Muscle layer of duodenum (tissue), 2 donors: ENCODE measurements at regions not wholly inside any gene's neighbourhood (a gene's known extent, or its start where the extent isn't known, plus 50 kb on each side); places are given as distances from the start of the nearest gene placed in this dataset.
"Not testable (repeated sequence)": the region's sequence is repeated elsewhere in the genome, so short reads cannot be mapped to it uniquely, and the experiment has no call there.

ENCODE experiments used
- H3K27ac ChIP-seq: one replicate; pipeline ENCODE4 v1.7.0; 2013; ENCODE audit warnings: mild to moderate bottlenecking, low read length
- H3K27me3 ChIP-seq: one replicate; pipeline ENCODE4 v1.7.0; 2013; ENCODE audit warnings: low read depth, mild to moderate bottlenecking, control low read depth, low read length
- H3K36me3 ChIP-seq, 2 donors: one replicate each; pipeline ENCODE4 v1.7.0; 2013; ENCODE audit warnings: low read length in 2 of 2, control low read depth in 1 of 2, mild to moderate bottlenecking in 1 of 2; ENCODE audit not compliant: insufficient read depth in 2 of 2, control insufficient read depth in 1 of 2
- H3K4me1 ChIP-seq, 2 donors: one replicate each; pipeline ENCODE4 v1.7.0; 2013; ENCODE audit warnings: low read length in 2 of 2, mild to moderate bottlenecking in 2 of 2, control low read depth in 1 of 2, moderate library complexity in 1 of 2; ENCODE audit not compliant: insufficient read depth in 2 of 2, control insufficient read depth in 1 of 2
- H3K4me3 ChIP-seq, 2 donors: one replicate each; pipeline ENCODE4 v1.7.0; 2013; ENCODE audit warnings: low read length in 2 of 2, low read depth in 1 of 2, mild to moderate bottlenecking in 1 of 2
- H3K9me3 ChIP-seq, 2 donors: one replicate each; pipeline ENCODE4 v1.7.0; 2013; ENCODE audit warnings: low read length in 2 of 2, control low read depth in 1 of 2, mild to moderate bottlenecking in 1 of 2; ENCODE audit not compliant: control insufficient read depth in 1 of 2
- donor health status: healthy.

DNA sequence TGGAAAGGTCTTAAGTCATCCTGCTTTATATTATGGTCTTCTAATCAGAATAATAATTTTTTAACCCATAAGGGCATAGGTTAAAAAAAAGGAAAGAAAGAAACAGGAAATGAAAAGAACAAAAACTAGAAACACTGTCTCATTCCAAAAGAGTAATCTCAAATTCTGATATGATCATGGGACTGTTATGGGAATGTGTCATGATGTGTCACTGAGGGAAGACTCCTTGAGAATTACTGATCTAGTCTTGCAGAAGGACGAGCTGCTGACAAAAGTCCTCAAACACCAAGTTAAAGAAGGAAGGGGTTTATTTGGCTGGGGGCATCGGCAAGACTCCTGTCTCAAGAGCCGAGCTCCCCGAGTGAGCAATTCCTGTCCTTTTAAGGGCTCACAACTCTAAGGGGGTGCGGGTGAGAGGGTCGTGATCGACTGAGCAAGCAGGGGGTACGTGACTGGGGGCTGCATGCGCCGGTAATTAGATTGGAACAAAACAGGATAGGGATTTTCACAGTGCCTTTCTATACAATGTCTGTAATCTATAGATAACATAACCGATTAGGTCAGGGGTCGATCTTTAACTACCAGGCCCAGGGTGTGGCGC, 108.3 kb upstream of the FOXN2 start:
- not testable (repeated sequence) for H3K27me3 ChIP-seq

DNA sequence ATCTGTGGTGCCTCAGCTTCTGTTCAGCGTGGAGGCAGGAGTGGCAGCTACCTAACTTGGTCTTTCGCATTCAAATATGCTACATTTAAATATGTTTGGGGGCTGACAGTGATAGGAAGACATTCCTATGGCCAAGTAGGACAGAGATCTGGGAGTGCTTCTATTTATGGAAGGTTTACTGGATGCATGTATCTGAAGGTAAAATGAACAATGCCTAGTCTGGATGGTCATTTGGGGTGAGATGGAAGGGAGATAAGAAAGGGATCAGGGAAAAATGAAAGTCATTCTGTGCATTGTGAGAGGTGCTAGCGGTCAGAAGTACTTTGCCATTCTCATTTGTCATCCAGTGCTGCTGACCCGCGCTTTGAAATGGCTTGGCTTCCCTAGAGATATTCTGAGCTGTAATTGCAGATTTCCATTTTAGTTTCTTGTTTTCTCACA, 107.3 kb upstream of the FOXN2 start:
- Histone ChIP-seq H3K36me3 (no peaks in the 10 kb centered on the region), H3K27me3 (no peaks in the 10 kb centered on the region), H3K4me1 (no peaks in the 10 kb centered on the region), H3K27ac (no peak overlapping the region), H3K9me3 (no peaks in the 10 kb centered on the region), H3K4me3 (no peak overlapping the region)

More for the DNA sequence above, 108.3 kb upstream of the FOXN2 start:
- H3K4me1 ChIP-seq, H3K4me3 ChIP-seq, H3K27ac ChIP-seq, H3K9me3 ChIP-seq, H3K36me3 ChIP-seq: not testable (repeated sequence)

DNA sequence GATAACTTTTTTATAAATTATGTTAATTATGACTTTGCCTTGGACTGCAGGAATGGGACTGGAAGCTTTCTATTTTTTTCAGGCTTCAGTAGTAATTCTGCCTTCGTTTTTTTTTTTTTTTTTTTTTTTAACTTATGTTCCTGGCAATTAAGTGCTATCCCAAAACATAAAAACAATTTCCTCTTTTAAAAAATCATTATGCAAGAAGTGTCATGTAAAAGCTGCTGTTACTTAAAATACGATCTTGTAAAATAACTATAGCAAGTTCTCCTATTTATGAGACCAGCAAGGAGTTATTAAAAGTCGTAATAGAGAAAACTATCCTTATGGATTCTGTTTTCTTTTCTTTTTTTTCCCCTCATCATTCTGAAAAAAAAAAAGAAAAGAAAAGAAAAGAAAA, 106.6 kb upstream of the FOXN2 start:
- no peaks in the 10 kb centered on the region for H3K9me3 ChIP-seq
- H3K27me3 ChIP-seq = no peaks in the 10 kb centered on the region
- H3K36me3 ChIP-seq = no peaks in the 10 kb centered on the region
- H3K4me3 ChIP-seq = no peak overlapping the region
- H3K27ac ChIP-seq = no peak overlapping the region
- H3K4me1 ChIP-seq = no peaks in the 10 kb centered on the region

DNA sequence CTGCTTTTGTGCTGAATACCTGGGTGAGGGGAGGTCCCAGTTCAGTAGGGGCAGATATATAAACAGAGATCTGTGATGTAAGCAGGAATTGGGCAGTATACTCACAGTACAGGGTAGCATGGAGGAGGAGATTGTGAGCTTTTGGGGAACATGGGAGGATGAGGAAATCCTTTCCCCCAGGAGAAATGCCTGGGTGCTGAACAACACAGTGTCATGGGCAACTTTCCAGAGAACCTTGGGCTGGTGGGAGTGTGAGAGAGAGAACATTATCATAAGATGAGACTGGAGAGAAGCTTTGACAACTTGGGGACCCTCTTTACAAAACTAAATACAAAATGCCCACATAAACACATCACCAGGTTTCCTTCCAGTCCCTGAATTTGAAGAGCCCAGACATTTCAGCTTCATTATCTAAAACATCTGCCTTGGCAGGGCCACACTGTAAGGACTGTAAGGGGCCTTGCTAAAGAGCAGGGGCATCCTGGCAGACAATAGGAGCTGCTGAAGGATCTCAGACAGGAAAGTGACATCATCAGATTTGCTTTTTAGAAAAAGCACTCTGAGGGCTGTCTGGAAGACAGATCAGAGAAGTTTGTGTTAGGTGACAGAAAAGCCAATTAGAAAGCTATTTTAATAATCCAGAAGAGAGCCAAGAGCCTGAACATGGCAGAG, 105.1 kb upstream of the FOXN2 start:
- no peaks in the 10 kb centered on the region for H3K27me3 ChIP-seq
- no peaks in the 10 kb centered on the region for H3K4me1 ChIP-seq
- H3K27ac ChIP-seq = no peak overlapping the region
- no peaks in the 10 kb centered on the region for H3K9me3 ChIP-seq
- no peak overlapping the region for H3K4me3 ChIP-seq
- no peaks in the 10 kb centered on the region for H3K36me3 ChIP-seq

DNA sequence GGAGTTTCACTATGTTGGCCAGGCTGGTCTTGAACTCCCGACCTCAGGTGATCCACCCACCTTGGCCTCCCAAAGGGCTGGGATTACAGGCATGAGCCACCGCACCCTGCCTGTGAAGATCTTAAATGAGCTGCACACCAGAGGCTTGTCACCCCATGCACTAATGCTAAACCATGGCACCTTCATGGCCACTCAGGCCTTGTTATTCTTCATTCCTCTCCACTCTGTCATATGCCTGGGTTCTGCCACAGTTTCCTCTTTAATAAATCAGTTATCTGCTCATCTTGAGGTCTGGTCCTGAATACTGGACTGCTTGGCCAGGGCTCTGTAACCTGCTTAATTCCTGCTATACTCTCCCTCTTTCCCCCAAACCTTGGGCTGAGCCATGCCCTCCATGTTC, 104.3 kb upstream of the FOXN2 start:
- Histone ChIP-seq H3K4me1 (no peaks in the 10 kb centered on the region), H3K27me3 (no peaks in the 10 kb centered on the region), H3K27ac (no peak overlapping the region), H3K4me3 (no peak overlapping the region), H3K9me3 (no peaks in the 10 kb centered on the region), H3K36me3 (no peaks in the 10 kb centered on the region)

DNA sequence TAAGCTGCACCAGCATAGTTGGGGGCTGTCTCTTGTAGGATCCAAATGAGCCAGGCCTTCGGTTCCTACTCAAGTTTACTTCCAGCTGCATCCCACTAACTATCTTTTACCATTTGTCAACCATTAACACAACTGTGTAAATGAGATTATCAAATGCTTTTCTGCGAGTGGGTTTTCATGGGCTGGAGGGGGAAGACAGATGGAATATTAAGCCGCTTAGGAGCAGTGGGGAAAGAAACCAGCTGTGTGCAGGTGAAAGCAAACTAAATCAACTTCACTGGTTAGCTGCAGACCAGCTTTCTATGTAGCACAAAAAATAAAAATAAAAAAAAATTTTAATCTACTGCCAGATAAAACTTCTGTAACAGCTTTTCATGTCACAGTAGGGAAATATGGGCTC, 100.8 kb upstream of the FOXN2 start:
- no peak overlapping the region for H3K4me3 ChIP-seq
- no peaks in the 10 kb centered on the region for H3K36me3 ChIP-seq
- no peaks in the 10 kb centered on the region for H3K27me3 ChIP-seq
- H3K27ac ChIP-seq = no peak overlapping the region
- H3K9me3 ChIP-seq = no peaks in the 10 kb centered on the region
- H3K4me1 ChIP-seq = peaks cover 0 to 4% of the 10 kb centered on the region in 2 donors

DNA sequence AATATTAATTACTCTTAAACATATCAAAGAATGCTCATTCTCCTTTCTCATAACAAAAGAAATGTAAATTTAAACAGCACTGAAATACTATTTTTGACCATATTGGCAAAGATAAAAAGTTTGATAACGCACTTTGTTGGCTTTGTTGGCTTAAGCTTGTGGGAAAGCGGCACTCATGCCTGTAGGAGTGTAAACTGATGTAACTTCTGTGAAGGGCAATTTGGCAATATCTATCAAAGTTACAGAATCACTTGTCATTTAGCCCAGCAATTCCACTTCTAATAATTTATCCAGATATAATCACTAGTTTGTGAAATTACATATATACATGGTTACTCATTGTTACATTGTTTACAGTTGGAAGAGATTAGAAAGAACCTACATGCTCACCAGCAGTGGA, 96.3 kb upstream of the FOXN2 start:
- no peaks in the 10 kb centered on the region for H3K27me3 ChIP-seq
- no peak overlapping the region for H3K27ac ChIP-seq
- no peak overlapping the region for H3K4me3 ChIP-seq
- H3K4me1 ChIP-seq = peaks cover 0 to 4% of the 10 kb centered on the region in 2 donors
- no peaks in the 10 kb centered on the region for H3K9me3 ChIP-seq
- H3K36me3 ChIP-seq = no peaks in the 10 kb centered on the region

DNA sequence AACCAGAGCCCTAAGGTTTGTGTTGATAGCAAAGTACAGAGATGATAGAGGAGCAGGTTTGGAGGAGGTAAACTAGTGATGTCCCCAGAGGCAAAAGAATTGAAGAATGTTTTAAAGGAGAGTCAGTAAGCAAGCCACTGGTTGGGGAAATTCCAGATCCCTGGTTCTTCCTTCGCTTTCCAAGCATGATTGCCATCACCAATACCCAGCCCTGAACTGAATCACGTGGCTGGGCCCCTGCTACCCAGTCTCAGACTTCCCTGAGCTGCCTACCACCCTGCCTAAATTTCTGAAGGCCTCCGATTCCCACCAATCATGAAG, 95.3 kb upstream of the FOXN2 start:
- Histone ChIP-seq H3K27ac (no peak overlapping the region), H3K9me3 (no peaks in the 10 kb centered on the region), H3K4me3 (no peak overlapping the region), H3K36me3 (no peaks in the 10 kb centered on the region), H3K4me1 (peaks cover 0 to 4% of the 10 kb centered on the region in 2 donors), H3K27me3 (no peaks in the 10 kb centered on the region)

DNA sequence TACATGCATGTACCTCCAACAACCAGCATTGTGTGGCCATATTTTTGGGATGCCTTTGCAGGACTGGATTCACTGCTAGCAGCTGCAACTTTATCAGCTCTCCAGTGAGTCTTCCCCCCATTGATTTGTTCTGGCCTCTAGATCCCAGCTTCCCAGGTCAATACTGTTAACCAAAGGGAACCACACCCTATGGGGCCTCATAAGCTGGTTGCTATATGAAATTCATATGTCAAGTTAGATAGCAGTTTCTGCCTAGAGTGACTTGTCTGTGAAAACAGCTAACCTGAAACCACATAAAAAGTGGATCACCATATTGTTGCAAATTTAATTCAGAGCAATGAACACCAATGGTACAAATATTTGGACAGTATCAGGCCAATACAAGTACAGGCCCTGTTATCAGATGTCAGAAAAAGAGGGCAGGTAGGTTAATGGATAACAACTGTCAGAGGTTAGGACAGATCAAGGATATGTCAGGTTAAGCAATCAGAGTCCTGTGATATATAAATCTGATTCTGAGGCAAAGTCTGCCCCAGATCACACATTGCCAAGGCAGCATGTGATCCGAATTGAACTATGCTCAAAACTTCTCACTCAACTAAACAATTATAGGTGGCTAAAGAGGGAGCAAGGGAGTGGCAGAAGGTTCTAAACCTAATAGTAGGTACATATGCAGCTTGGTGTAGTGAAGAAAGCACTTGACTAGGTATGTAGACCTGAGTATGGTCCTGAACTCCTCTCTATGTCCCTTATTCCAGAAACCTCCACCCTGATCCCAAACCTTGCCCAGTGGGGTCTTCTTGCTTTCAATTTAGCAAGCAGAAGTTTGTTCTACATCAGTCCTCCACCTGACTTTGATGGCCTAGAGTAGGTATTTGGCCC, 94.7 kb upstream of the FOXN2 start:
- Histone ChIP-seq H3K27ac (no peak overlapping the region), H3K36me3 (no peaks in the 10 kb centered on the region), H3K4me1 (peaks cover 0 to 4% of the 10 kb centered on the region in 2 donors), H3K9me3 (no peaks in the 10 kb centered on the region), H3K4me3 (no peak overlapping the region), H3K27me3 (no peaks in the 10 kb centered on the region)

DNA sequence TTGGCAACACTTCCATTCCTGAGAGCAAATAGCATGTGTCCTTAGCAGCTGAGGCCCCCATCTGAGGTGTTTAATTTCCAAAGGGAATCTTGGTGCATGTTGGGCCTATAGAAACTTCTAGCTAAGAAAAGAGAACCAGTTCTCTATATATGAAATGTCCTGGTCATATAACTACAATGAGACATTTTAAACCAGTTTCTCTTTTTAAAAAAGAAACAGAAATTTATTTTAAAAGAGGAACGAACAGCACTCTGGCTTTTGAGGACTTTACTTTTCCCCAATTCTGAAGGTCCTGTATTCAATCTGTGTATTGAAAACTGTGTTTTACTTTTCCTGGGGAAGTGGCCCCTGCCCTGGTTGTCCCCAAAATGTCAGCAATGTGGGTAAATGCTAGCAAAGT, 94.0 kb upstream of the FOXN2 start:
- H3K27ac ChIP-seq = no peak overlapping the region
- no peaks in the 10 kb centered on the region for H3K36me3 ChIP-seq
- H3K4me3 ChIP-seq = no peak overlapping the region
- peaks cover 0 to under 1% of the 10 kb centered on the region in 2 donors for H3K4me1 ChIP-seq
- H3K27me3 ChIP-seq = no peaks in the 10 kb centered on the region
- H3K9me3 ChIP-seq = no peaks in the 10 kb centered on the region

DNA sequence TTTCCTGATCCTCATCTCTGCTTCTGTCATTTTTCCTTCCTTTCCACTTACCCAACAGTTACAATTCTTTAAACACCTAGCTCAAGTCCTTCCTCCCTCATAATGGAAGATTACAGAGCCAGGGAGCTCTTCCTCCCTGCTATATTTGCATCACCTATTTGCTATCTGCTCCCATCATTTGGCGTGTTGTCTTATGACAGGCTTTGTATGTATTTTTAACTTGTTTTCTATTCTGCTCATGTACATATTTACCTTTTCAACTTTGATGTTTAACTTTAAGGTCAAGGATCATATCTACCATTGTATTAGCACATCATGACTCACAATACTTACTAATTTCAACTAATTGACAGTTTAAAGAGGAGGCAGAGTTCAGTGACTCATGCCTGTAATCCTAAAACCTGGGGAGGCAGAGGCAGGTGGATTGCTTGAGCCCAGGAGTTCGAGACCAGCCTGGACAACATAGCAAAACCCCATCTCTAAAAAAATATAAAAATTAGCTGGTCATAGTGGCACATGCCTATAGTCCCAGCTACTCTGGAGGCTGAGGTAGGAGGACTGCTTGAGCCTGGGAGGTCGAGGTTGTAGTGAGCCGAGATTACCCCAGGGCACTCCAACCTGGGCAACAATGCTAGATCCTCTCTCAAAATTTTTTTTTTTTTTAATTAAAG, 92.5 kb upstream of the FOXN2 start:
- H3K36me3 ChIP-seq = no peaks in the 10 kb centered on the region
- no peaks in the 10 kb centered on the region for H3K27me3 ChIP-seq
- no peak overlapping the region for H3K4me3 ChIP-seq
- H3K27ac ChIP-seq = no peak overlapping the region
- H3K9me3 ChIP-seq = no peaks in the 10 kb centered on the region
- no peaks in the 10 kb centered on the region for H3K4me1 ChIP-seq
